Keratinocyte (primary cell): ENCODE measurements at regions not wholly inside any gene's neighbourhood (a gene's known extent, or its start where the extent isn't known, plus 50 kb on each side); places are given as distances from the start of the nearest gene placed in this dataset.

Experiments used
- EZH2 ChIP-seq: IDR thresholded peaks from one replicate; pipeline ENCODE4 v1.6.1; 2012; ENCODE audit warnings: inconsistent platforms, mild to moderate bottlenecking, low read length, moderate library complexity
- TF ChIP-seq, protein P1 (sequence below), 3 experiments: IDR thresholded peaks in 1 of 3; conservative IDR thresholded peaks in 1 of 3; optimal IDR thresholded peaks in 1 of 3; 2 replicates in 2 of 3; 3 replicates in 1 of 3; pipeline versions ENCODE3 to v1.5.1; 2011; ENCODE audit warnings: low read length in 3 of 3, mild to moderate bottlenecking in 3 of 3, moderate library complexity in 2 of 3, control low read depth in 1 of 3, inconsistent platforms in 1 of 3; ENCODE audit not compliant: insufficient read depth in 2 of 3; ENCODE audit errors: extremely low read depth in 1 of 3

DNA sequence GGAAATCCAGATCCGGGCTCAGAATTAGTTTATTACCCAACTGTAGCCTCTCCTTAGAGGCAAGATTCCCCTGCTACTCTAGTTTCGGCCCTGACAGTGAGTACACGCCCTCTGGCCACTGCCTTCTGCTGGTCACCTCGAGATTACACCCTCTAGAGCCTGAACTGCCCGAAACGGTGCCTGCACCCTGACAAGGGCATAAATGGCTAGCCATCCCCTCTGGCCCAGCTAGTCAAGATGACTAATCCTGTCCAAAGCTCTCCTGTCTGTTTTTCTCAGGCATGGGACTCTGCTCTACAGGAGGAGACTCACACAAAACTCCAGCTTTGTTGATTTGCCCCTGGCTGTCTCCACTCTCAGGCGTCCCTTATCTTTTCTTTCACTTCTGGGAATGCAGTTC, 150.5 kb upstream of the UBE2E2 start:
- TF ChIP-seq, protein P1, sequence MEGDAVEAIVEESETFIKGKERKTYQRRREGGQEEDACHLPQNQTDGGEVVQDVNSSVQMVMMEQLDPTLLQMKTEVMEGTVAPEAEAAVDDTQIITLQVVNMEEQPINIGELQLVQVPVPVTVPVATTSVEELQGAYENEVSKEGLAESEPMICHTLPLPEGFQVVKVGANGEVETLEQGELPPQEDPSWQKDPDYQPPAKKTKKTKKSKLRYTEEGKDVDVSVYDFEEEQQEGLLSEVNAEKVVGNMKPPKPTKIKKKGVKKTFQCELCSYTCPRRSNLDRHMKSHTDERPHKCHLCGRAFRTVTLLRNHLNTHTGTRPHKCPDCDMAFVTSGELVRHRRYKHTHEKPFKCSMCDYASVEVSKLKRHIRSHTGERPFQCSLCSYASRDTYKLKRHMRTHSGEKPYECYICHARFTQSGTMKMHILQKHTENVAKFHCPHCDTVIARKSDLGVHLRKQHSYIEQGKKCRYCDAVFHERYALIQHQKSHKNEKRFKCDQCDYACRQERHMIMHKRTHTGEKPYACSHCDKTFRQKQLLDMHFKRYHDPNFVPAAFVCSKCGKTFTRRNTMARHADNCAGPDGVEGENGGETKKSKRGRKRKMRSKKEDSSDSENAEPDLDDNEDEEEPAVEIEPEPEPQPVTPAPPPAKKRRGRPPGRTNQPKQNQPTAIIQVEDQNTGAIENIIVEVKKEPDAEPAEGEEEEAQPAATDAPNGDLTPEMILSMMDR (optimal IDR thresholded peaks at IDR 0.05 in 1 of 3, IDR thresholded peaks at IDR 0.05 in 1 of 3, conservative IDR thresholded peaks at IDR 0.05 in 1 of 3; ENCODE audit: extremely low read depth in 1 of 3, insufficient read depth in 2 of 3, low read length in 3 of 3) = no peak
- no peak for TF ChIP-seq EZH2
